ENCODE measurements at regions not wholly inside any gene's neighbourhood (a gene's known extent, or its start where the extent isn't known, plus 50 kb on each side); places are given as distances from the start of the nearest gene placed in this dataset.

GRCh38 chr5:143471666-143472464 lies 68.4 kb upstream of the NR3C1 start:
- TF ChIP-seq CTCF (IDR thresholded peaks at IDR 0.05) (no peak), POLR2A (IDR thresholded peaks at IDR 0.05) (no peak)
